Chondrocyte (in vitro differentiated cells): ENCODE measurements at regions not wholly inside any gene's neighbourhood (a gene's known extent, or its start where the extent isn't known, plus 50 kb on each side); places are given as distances from the start of the nearest gene placed in this dataset.

Experiments
- DNase-seq: peaks from one replicate; pipeline ENCODE4 v3.0.0; 2021; ENCODE audit warnings: mixed read lengths, low spot score
- H3K27ac Mint-ChIP-seq: one replicate; pipeline ENCODE4 v1.8.0; 2021; ENCODE audit warnings: mild to moderate bottlenecking, moderate library complexity, mixed read lengths; ENCODE audit not compliant: unreplicated experiment
- H3K27me3 Mint-ChIP-seq: 2 replicates; pipeline ENCODE4 v1.8.0; 2021; ENCODE audit warnings: low read depth, mixed read lengths
- H3K36me3 Mint-ChIP-seq: 2 replicates; pipeline ENCODE4 v1.8.0; 2021; ENCODE audit warnings: low read depth, mixed read lengths
- H3K4me1 Mint-ChIP-seq: 2 replicates; pipeline ENCODE4 v1.8.0; 2021; ENCODE audit warnings: low read depth, mild to moderate bottlenecking, mixed read lengths
- H3K4me3 Mint-ChIP-seq: one replicate; pipeline ENCODE4 v1.8.0; 2021; ENCODE audit warnings: mild to moderate bottlenecking, moderate library complexity, mixed read lengths; ENCODE audit not compliant: unreplicated experiment
- H3K9me3 Mint-ChIP-seq: 2 replicates; pipeline ENCODE4 v1.8.0; 2021; ENCODE audit warnings: low read depth, mixed read lengths
- TF ChIP-seq, protein P1 (sequence below): fragments of 200-600 bp; sonication (generic); IDR thresholded peaks from 2 replicates; pipeline ENCODE4 v1.5.0; 2021; ENCODE audit warnings: antibody characterized with exemption, mild to moderate bottlenecking, moderate library complexity

DNA sequence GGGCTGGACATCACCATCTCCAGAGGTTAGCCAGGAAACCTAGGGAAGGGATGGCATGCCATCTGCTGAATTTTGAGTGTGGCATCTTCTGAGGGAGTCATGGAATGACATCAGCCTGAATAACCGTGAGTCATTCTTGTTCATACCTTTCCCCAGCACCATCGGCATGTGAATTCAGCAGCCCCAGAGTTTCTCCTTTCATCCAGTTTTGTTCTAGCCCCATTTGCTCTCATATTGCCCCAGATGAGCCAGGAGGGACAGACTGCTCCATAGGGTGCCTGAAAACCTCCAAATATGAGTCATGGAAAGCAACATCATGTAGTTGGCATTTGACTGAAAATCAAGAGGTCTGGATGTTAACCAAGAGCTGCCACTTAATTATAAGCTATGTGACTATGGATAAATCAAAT, 219.2 kb upstream of the SGK1 start:
- no peak for DNase-seq
- H3K4me1 Mint-ChIP-seq: peaks cover 26% of the 10 kb centered on the region
- H3K4me3 Mint-ChIP-seq: no peak overlapping the region
- peak overlapping the region; percentile 81 for H3K27ac Mint-ChIP-seq
- no peaks in the 10 kb centered on the region for H3K36me3 Mint-ChIP-seq
- H3K27me3 Mint-ChIP-seq: no peaks in the 10 kb centered on the region
- no peaks in the 10 kb centered on the region for H3K9me3 Mint-ChIP-seq
- TF ChIP-seq, protein P1, sequence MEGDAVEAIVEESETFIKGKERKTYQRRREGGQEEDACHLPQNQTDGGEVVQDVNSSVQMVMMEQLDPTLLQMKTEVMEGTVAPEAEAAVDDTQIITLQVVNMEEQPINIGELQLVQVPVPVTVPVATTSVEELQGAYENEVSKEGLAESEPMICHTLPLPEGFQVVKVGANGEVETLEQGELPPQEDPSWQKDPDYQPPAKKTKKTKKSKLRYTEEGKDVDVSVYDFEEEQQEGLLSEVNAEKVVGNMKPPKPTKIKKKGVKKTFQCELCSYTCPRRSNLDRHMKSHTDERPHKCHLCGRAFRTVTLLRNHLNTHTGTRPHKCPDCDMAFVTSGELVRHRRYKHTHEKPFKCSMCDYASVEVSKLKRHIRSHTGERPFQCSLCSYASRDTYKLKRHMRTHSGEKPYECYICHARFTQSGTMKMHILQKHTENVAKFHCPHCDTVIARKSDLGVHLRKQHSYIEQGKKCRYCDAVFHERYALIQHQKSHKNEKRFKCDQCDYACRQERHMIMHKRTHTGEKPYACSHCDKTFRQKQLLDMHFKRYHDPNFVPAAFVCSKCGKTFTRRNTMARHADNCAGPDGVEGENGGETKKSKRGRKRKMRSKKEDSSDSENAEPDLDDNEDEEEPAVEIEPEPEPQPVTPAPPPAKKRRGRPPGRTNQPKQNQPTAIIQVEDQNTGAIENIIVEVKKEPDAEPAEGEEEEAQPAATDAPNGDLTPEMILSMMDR: peak; percentile 36

DNA sequence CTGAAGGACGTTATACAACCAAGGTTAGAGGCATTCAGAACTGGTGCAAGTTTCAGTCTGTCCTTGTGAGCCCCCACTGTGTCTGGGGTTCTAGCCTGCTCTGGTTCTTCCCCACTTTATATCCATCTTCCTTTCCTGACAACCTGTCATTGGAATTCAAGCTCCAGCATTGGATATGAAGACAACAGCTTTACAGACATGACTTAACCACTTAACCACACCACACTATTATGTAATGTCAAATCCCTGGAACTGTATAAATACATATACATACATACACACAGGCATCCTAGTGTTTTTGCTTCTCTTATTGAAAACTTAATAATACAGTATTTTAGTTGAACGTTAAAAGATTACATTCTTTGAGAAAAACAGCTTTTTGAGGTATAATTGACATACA, 217.9 kb upstream of the SGK1 start:
- Mint-ChIP-seq H3K27me3 (no peaks in the 10 kb centered on the region), H3K9me3 (no peaks in the 10 kb centered on the region), H3K4me1 (peaks cover 26% of the 10 kb centered on the region), H3K36me3 (no peaks in the 10 kb centered on the region), H3K27ac (no peak overlapping the region), H3K4me3 (no peak overlapping the region)
- TF ChIP-seq, protein P1: no peak
- DNase-seq: no peak

GRCh38 chr6:134534708-134535149, 216.8 kb upstream of the SGK1 start:
- H3K9me3 Mint-ChIP-seq: no peaks in the 10 kb centered on the region
- no peak overlapping the region for H3K27ac Mint-ChIP-seq
- DNase-seq: no peak

GRCh38 chr6:134533991-134534390, 216.1 kb upstream of the SGK1 start:
- Mint-ChIP-seq H3K4me3 (no peak overlapping the region), H3K9me3 (no peaks in the 10 kb centered on the region), H3K27me3 (no peaks in the 10 kb centered on the region), H3K36me3 (no peaks in the 10 kb centered on the region), H3K4me1 (peaks cover 30% of the 10 kb centered on the region), H3K27ac (no peak overlapping the region)
- DNase-seq: no peak
- TF ChIP-seq, protein P1: no peak

More at GRCh38 chr6:134534708-134535149, 216.8 kb upstream of the SGK1 start:
- Mint-ChIP-seq H3K4me3 (no peak overlapping the region), H3K27me3 (no peaks in the 10 kb centered on the region), H3K36me3 (no peaks in the 10 kb centered on the region), H3K4me1 (peaks cover 26% of the 10 kb centered on the region)
- TF ChIP-seq, protein P1: no peak

DNA sequence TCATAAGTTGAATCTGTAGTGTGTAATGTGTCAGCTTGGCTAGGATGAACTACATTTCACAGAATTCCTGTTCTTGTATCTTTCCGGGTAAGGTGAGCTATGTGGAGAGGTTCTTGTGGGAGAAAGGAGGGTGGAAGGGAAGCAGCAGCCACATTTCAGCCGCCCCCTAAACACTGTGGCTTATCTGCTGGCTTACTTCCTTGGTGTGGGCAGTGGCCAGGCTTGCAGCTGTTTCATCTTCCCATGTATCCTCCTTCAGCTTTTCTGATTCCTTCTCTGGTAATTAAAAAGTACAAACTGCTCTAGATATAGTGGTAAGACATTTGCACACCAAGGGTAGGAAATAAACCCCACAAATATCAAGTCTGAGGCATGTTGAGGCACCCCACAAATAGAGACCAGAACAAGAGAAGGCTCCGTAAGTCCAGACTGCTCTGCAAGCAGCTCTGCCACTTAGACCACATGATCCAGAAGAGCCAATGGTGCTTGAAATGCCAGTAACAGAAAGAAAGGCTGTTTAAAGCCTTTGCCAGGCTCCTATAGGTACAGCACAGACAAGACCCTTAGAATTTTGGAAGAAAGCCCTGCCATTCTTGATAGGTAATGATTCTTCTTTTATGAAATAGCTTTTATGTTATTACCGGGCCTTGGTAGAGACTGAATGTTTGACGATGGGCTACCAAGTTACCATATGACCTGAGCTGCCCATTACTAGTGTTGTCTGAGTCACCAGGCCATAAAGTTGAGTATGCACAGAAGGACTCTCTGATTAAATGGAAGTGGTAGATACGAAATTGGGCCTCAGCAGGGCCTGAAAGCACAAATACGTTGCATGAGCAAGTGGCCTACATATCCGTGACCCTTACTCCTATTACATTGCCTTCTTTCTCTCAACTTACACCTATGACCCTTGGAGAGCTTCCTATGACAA, 215.0 kb upstream of the SGK1 start:
- Mint-ChIP-seq H3K27me3 (no peaks in the 10 kb centered on the region), H3K4me3 (no peak overlapping the region), H3K9me3 (no peaks in the 10 kb centered on the region), H3K36me3 (no peaks in the 10 kb centered on the region), H3K27ac (no peak overlapping the region), H3K4me1 (peaks cover 30% of the 10 kb centered on the region)
- no peak for DNase-seq
- TF ChIP-seq, protein P1: no peak
